Fibroblast of peridontal ligament (primary cell): ENCODE measurements at regions not wholly inside any gene's neighbourhood (a gene's known extent, or its start where the extent isn't known, plus 50 kb on each side); places are given as distances from the start of the nearest gene placed in this dataset.
"Not testable (repeated sequence)": the region's sequence is repeated elsewhere in the genome, so short reads cannot be mapped to it uniquely, and the experiment has no call there.

Experiments
- DNase-seq: peaks from one replicate; pipeline ENCODE4 v3.0.0-alpha.2; 2010; ENCODE audit errors: extremely low read depth

GRCh38 chr3:152667267-152667666 lies 167.7 kb upstream of the P2RY1 start:
- no peak for DNase-seq

GRCh38 chr3:152669560-152669959 lies 165.4 kb upstream of the P2RY1 start:
- DNase-seq: no peak

- no peak for DNase-seq
Measured at GRCh38 chr3:152671446-152672319, 163.2 kb upstream of the P2RY1 start.

GRCh38 chr3:152672320-152672649 lies 162.6 kb upstream of the P2RY1 start:
- DNase-seq: no peak

GRCh38 chr3:152676810-152677379 lies 158.0 kb upstream of the P2RY1 start:
- DNase-seq: no peak

- no peak for DNase-seq
Measured at GRCh38 chr3:152677491-152677890, 157.4 kb upstream of the P2RY1 start.

GRCh38 chr3:152682477-152682876 lies 152.5 kb upstream of the P2RY1 start:
- no peak for DNase-seq

GRCh38 chr3:152683521-152683999 lies 151.4 kb upstream of the P2RY1 start:
- no peak for DNase-seq

- DNase-seq: no peak
Measured at GRCh38 chr3:152684279-152684678, 150.7 kb upstream of the P2RY1 start.

- DNase-seq: no peak
Measured at GRCh38 chr3:152688313-152688712, 146.6 kb upstream of the P2RY1 start.

GRCh38 chr3:152692326-152692725 lies 142.6 kb upstream of the P2RY1 start:
- DNase-seq: not testable (repeated sequence)

- DNase-seq: not testable (repeated sequence)
Measured at GRCh38 chr3:152693521-152694250, 141.2 kb upstream of the P2RY1 start.

GRCh38 chr3:152695840-152696239 lies 139.1 kb upstream of the P2RY1 start:
- no peak for DNase-seq

GRCh38 chr3:152696962-152697361 lies 138.0 kb upstream of the P2RY1 start:
- DNase-seq: no peak

GRCh38 chr3:152703245-152703890 lies 131.6 kb upstream of the P2RY1 start:
- DNase-seq: no peak

- DNase-seq: peak; percentile 11
Measured at GRCh38 chr3:152706991-152707713, 127.8 kb upstream of the P2RY1 start.

- no peak for DNase-seq
Measured at GRCh38 chr3:152709659-152710058, 125.3 kb upstream of the P2RY1 start.

GRCh38 chr3:152710549-152710948 lies 124.4 kb upstream of the P2RY1 start:
- no peak for DNase-seq

- no peak for DNase-seq
Measured at GRCh38 chr3:152713989-152714388, 120.9 kb upstream of the P2RY1 start.

- DNase-seq: no peak
Measured at GRCh38 chr3:152714507-152714906, 120.4 kb upstream of the P2RY1 start.

GRCh38 chr3:152717252-152717651 lies 117.7 kb upstream of the P2RY1 start:
- no peak for DNase-seq
